ENCODE measurements at regions not wholly inside any gene's neighbourhood (a gene's known extent, or its start where the extent isn't known, plus 50 kb on each side); places are given as distances from the start of the nearest gene placed in this dataset.
"Not testable (repeated sequence)": the region's sequence is repeated elsewhere in the genome, so short reads cannot be mapped to it uniquely, and the experiment has no call there.

GRCh38 chr20:51188941-51189340, 166.0 kb upstream of the KCNG1 start:
- DNase-seq (ENCODE audit: low read depth in 2 of 2), result no peak

DNA sequence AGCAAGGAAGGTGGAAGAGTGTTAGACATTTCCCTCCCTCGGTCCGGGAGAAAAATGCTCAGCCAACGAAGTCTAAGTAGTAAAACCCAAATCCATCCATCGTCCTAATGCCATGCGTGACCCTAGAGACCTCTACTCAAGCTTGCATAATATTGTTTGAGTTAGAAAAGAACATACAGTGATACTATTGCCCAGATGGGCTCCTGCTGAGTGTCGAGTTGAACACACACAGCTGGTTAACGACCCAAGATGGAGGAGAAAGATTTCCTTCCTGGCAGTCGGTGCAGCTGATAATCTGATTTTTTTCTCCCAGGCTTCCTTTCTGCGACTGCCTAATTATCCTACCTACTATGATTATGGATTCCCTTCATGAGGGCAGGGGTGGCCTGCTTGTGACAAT, 164.4 kb upstream of the KCNG1 start:
- DNase-seq (ENCODE audit: low read depth in 2 of 2), result no peak

DNA sequence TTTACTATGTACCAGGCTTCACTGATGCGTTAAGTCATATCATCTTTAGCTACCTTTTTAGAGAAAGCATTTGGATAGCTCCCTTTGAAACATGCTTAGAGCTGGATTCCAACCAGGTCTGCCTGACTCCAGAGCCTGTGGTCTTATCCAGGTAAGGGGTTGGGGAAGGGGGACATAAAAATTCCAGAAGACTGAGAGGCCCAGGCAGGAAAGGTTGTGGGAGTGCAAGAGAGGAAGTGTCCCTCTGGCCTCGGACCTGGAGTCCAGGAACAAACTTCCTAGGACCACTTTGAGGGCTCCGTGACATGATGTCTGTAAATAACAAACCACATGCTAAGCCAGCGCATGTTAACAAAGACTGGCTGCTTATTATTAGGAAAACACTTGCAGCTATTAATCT, 163.0 kb upstream of the KCNG1 start:
- DNase-seq (ENCODE audit: low read depth in 2 of 2), result no peak

DNA sequence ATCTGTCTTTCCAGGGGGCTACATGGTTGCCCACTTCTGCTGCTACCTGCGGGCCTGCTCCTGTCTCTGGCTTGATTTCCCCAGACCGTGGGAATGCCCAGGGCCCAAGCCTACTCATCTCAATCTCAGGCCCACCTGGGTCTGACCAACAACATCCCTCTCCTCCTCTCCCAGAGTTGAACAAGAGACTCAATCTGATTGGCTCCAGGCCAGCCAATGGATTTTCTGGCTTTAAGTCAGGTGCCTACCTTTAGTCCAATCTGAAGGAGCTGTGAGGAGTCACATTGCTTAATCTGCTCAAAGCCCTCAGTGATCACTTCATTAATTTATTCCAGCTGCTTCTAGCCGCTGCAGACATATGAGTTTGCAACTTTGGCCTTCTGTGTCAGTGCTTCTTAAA, 162.4 kb upstream of the KCNG1 start:
- DNase-seq (ENCODE audit: low read depth in 2 of 2), result no peak

- no peak for DNase-seq (ENCODE audit: low read depth in 2 of 2)
Measured at GRCh38 chr20:51184289-51184688, 161.4 kb upstream of the KCNG1 start.

DNA sequence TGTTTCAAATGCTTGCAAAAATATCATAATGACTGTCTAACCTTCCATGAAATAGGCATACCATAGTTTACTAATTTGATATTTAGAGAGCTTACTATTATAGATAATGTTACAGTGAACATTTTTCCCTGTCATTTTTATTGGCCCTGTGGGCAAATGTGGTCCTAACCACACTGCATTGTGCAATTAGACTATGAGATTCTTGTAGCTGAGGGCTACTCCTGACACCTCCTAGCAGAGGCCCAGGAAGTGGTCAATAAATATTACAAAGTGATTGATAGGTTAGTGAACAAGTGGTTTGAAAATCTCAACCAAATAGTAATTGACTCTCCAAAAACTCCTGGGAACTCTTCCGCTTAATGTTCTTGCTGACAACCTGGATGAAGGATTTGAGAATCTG, 160.5 kb upstream of the KCNG1 start:
- DNase-seq (ENCODE audit: low read depth in 2 of 2), result no peak

DNA sequence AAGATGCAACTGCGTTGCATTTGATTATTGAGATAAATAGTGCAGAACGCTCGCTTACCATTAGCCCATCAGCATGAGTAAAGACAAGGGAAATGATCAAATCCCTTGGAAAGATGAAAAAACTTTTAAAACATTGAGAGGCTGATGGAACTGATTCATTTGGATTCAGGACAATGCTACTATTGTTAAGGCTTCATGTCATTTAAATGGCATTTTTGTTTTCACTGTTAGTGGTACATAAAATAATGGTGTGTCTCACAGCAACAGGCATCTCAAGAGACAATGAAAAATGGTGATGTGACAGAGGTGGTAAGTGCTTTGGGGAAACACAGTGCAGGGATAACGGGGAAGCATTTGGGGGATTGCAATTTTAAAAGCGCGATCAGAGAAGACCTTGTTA, 159.7 kb upstream of the KCNG1 start:
- no peak for DNase-seq (ENCODE audit: low read depth in 2 of 2)

- no peak for DNase-seq (ENCODE audit: low read depth in 2 of 2)
Measured at GRCh38 chr20:51178153-51178552, 155.2 kb upstream of the KCNG1 start.

GRCh38 chr20:51176876-51177275, 154.0 kb upstream of the KCNG1 start:
- no peak for DNase-seq (ENCODE audit: low read depth in 2 of 2)

- no peak for DNase-seq (ENCODE audit: low read depth in 2 of 2)
Measured at GRCh38 chr20:51176446-51176845, 153.5 kb upstream of the KCNG1 start.

- no peak for DNase-seq (ENCODE audit: low read depth in 2 of 2)
Measured at GRCh38 chr20:51175724-51176123, 152.8 kb upstream of the KCNG1 start.

DNA sequence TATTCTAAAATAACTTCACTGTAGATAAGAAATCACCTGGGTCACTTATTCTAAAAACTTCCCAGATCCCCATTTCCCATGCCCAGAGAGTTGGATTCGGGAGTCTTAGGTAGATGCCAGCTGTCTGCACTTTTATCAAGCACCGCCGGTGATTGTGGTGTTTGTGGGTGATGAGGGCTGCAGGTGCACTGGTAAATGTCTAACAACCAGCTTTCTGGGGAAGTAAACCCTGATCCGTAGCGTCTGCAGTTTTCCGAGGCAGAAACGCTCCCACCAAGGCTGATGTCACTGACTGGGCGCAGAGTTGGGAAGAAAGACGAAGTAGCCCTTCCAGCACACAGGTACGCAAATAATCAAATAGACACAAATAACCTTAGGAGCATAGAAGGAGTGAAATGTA, 152.2 kb upstream of the KCNG1 start:
- no peak for DNase-seq (ENCODE audit: low read depth in 2 of 2)

DNA sequence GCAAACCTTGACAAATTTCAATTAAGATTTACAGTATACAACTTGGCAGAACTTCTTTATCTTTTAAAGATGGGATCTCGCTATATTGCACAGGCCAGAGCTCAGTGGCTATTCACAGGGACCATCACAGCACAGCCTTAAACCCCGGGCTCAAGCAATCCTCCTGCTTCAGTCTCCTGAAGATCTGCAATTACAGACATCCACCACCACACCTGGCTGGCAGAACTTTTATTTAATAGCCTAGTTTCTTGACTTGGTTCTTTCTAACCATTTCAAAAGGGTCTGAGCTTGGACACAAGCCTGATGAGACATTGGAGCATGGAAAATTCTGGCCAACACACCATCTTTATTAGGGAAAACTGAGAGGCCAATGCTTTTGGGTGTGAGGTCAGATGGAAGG, 151.6 kb upstream of the KCNG1 start:
- DNase-seq (ENCODE audit: low read depth in 2 of 2), result no peak

- DNase-seq (ENCODE audit: low read depth in 2 of 2), result no peak
Measured at GRCh38 chr20:51172558-51173428, 149.9 kb upstream of the KCNG1 start.

DNA sequence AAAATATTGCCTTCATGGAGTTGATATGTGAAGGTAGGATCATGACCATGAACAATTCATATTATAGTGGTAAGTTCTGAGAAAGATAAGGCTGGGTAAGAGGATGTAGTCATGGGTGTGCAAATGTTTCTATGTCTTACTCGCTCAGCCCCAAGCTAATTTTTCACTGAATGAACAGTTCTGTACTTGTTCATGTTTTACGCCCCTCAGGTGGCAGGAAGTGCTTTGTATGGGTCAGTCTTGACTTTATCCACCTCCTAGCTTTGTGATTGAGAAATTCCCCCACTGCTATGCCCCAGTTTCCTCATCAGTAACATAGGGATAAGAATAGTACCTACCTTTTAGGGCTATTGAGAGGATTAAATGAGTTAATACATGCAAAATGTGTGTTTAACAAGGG, 148.2 kb upstream of the KCNG1 start:
- DNase-seq (ENCODE audit: low read depth in 2 of 2), result no peak

GRCh38 chr20:51169813-51170212, 146.9 kb upstream of the KCNG1 start:
- no peak for DNase-seq (ENCODE audit: low read depth in 2 of 2)

- not testable (repeated sequence) for DNase-seq (ENCODE audit: low read depth in 2 of 2)
Measured at GRCh38 chr20:51167911-51168310, 145.0 kb upstream of the KCNG1 start.

- DNase-seq (ENCODE audit: low read depth in 2 of 2), result no peak
Measured at GRCh38 chr20:51166489-51166888, 143.6 kb upstream of the KCNG1 start.

GRCh38 chr20:51165131-51165530, 142.2 kb upstream of the KCNG1 start:
- no peak for DNase-seq (ENCODE audit: low read depth in 2 of 2)

DNA sequence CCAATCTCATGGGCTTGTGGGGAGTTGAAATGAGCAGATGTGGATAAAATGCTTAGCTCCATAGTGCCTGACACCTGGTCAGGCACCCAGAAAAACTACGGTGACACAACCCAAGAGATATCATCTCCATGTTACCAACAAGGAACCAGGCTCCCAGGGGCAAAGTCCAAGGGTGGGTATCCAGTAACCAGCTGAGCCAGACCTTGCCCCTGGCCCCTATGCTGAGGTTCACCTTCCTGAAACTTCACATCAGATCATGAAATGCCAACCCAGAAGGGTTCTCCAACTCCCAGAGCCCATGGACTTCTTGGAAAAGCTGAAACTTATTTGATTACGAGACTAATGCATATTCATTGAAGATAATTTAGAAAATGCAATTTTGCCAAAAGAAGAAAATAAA, 141.8 kb upstream of the KCNG1 start:
- no peak for DNase-seq (ENCODE audit: low read depth in 2 of 2)

- DNase-seq (ENCODE audit: low read depth in 2 of 2), result no peak
Measured at GRCh38 chr20:51163996-51164600, 141.2 kb upstream of the KCNG1 start.

- no peak for DNase-seq (ENCODE audit: low read depth in 2 of 2)
Measured at GRCh38 chr20:51162015-51162414, 139.1 kb upstream of the KCNG1 start.

DNA sequence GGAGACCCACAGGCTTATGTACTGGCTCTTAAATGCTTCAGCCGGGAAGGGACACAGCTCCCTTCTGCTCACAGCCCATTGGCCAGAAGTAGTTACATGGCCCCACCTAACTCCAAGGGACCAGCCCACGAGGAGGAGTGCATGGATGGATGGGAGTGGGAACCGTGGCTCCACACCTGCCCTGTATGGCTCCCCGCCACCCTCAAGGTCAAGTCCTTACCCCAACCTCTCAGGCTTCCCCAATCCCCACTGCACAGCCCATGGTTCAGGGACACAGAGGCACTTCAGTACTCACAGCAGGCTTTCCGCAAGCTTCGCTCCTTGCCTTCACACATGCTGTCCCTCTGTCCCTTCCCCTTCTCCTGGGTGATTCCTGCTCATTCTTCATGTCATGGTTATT, 137.9 kb upstream of the KCNG1 start:
- DNase-seq (ENCODE audit: low read depth in 2 of 2), result no peak

GRCh38 chr20:51159981-51160380, 137.1 kb upstream of the KCNG1 start:
- no peak for DNase-seq (ENCODE audit: low read depth in 2 of 2)

All from fibroblast of skin of left biceps (primary cell).